ENCODE measurements at regions not wholly inside any gene's neighbourhood (a gene's known extent, or its start where the extent isn't known, plus 50 kb on each side); places are given as distances from the start of the nearest gene placed in this dataset.

- no peak for TF ChIP-seq GABPA (IDR thresholded peaks at IDR 0.05; ENCODE audit: low read depth)
- TF ChIP-seq CTCF (IDR thresholded peaks at IDR 0.05; ENCODE audit: insufficient read depth, low read length) = no peak
Observed at GRCh38 chr2:180505203-180505602, 475.2 kb upstream of the UBE2E3 start.
